ENCODE measurements at regions not wholly inside any gene's neighbourhood (a gene's known extent, or its start where the extent isn't known, plus 50 kb on each side); places are given as distances from the start of the nearest gene placed in this dataset.

GRCh38 chr1:70509996-70510876, 99.2 kb downstream of the CTH start (continued):
- TF ChIP-seq, protein P1, sequence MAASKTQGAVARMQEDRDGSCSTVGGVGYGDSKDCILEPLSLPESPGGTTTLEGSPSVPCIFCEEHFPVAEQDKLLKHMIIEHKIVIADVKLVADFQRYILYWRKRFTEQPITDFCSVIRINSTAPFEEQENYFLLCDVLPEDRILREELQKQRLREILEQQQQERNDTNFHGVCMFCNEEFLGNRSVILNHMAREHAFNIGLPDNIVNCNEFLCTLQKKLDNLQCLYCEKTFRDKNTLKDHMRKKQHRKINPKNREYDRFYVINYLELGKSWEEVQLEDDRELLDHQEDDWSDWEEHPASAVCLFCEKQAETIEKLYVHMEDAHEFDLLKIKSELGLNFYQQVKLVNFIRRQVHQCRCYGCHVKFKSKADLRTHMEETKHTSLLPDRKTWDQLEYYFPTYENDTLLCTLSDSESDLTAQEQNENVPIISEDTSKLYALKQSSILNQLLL (CRISPR knock-in tag; IDR thresholded peaks at IDR 0.05; ENCODE audit: borderline replicate concordance), result no peak
- no peak for TF ChIP-seq EHMT2 (IDR thresholded peaks at IDR 0.05)
- TF ChIP-seq MEIS2 (IDR thresholded peaks at IDR 0.05; ENCODE audit: partially characterized antibody), result no peak
- no peak for TF ChIP-seq MAZ (CRISPR knock-in tag; conservative IDR thresholded peaks at IDR 0.05 in 1 of 2, IDR thresholded peaks at IDR 0.05 in 1 of 2)
- no peak for TF ChIP-seq ESRRB (CRISPR knock-in tag; IDR thresholded peaks at IDR 0.05; ENCODE audit: borderline replicate concordance)
- TF ChIP-seq HDAC1 (IDR thresholded peaks at IDR 0.05), result no peak
- no peak for TF ChIP-seq HSF4 (CRISPR knock-in tag; IDR thresholded peaks at IDR 0.05; ENCODE audit: borderline replicate concordance)
- TF ChIP-seq, protein P2, sequence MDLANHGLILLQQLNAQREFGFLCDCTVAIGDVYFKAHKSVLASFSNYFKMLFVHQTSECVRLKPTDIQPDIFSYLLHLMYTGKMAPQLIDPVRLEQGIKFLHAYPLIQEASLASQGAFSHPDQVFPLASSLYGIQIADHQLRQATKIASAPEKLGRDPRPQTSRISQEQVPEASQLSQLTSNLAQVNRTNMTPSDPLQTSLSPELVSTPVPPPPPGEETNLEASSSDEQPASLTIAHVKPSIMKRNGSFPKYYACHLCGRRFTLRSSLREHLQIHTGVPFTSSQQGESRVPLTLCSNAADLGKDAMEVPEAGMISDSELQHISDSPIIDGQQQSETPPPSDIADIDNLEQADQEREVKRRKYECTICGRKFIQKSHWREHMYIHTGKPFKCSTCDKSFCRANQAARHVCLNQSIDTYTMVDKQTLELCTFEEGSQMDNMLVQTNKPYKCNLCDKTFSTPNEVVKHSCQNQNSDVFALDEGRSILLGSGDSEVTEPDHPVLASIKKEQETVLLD (IDR thresholded peaks at IDR 0.05), result no peak
- no peak for TF ChIP-seq PCBP2 (IDR thresholded peaks at IDR 0.05; ENCODE audit: low read depth, low read length, poor library complexity, severe bottlenecking)
- TF ChIP-seq VEZF1 (CRISPR knock-in tag; IDR thresholded peaks at IDR 0.05), result no peak
- TF ChIP-seq BDP1 (IDR thresholded peaks at IDR 0.05; ENCODE audit: insufficient read depth, insufficient read length), result no peak
- TF ChIP-seq, protein P3, sequence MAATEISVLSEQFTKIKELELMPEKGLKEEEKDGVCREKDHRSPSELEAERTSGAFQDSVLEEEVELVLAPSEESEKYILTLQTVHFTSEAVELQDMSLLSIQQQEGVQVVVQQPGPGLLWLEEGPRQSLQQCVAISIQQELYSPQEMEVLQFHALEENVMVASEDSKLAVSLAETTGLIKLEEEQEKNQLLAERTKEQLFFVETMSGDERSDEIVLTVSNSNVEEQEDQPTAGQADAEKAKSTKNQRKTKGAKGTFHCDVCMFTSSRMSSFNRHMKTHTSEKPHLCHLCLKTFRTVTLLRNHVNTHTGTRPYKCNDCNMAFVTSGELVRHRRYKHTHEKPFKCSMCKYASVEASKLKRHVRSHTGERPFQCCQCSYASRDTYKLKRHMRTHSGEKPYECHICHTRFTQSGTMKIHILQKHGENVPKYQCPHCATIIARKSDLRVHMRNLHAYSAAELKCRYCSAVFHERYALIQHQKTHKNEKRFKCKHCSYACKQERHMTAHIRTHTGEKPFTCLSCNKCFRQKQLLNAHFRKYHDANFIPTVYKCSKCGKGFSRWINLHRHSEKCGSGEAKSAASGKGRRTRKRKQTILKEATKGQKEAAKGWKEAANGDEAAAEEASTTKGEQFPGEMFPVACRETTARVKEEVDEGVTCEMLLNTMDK (IDR thresholded peaks at IDR 0.05; ENCODE audit: borderline replicate concordance, insufficient read depth, low read depth, low read length, poor library complexity, severe bottlenecking), result no peak
- TF ChIP-seq, protein P4, sequence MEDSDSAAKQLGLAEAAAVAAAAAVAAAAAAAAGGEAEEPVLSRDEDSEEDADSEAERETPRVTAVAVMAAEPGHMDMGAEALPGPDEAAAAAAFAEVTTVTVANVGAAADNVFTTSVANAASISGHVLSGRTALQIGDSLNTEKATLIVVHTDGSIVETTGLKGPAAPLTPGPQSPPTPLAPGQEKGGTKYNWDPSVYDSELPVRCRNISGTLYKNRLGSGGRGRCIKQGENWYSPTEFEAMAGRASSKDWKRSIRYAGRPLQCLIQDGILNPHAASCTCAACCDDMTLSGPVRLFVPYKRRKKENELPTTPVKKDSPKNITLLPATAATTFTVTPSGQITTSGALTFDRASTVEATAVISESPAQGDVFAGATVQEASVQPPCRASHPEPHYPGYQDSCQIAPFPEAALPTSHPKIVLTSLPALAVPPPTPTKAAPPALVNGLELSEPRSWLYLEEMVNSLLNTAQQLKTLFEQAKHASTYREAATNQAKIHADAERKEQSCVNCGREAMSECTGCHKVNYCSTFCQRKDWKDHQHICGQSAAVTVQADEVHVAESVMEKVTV (CRISPR knock-in tag; IDR thresholded peaks at IDR 0.05), result peak; percentile 78
- no peak for TF ChIP-seq KLF16 (IDR thresholded peaks at IDR 0.05)
- peak; percentile 80 to 90 for TF ChIP-seq RAD21 (CRISPR knock-in tag; conservative IDR thresholded peaks at IDR 0.05 in 1 of 2, IDR thresholded peaks at IDR 0.05 in 1 of 2)
- TF ChIP-seq L3MBTL2 (IDR thresholded peaks at IDR 0.05), result no peak
- TF ChIP-seq FOXK1 (CRISPR knock-in tag; IDR thresholded peaks at IDR 0.05; ENCODE audit: borderline replicate concordance), result no peak
- no peak for TF ChIP-seq COPS2 (conservative IDR thresholded peaks at IDR 0.05)
- TF ChIP-seq ZNF274 (IDR thresholded peaks at IDR 0.05; ENCODE audit: borderline replicate concordance, low read depth, low read length), result no peak

All from K562 (cell line).